GM12891 (cell line): ENCODE measurements at regions not wholly inside any gene's neighbourhood (a gene's known extent, or its start where the extent isn't known, plus 50 kb on each side); places are given as distances from the start of the nearest gene placed in this dataset.

Experiments used
- DNase-seq: peaks from one replicate; pipeline ENCODE4 v3.0.0; 2011; ENCODE audit warnings: low spot score; ENCODE audit not compliant: insufficient read length
- FAIRE-seq: peaks from 2 replicates; lab custom pipeline; 2011; peaks lifted over from hg19 to GRCh38; lab: Jason Lieb, UNC
- PAX5 ChIP-seq: IDR thresholded peaks from 2 replicates; pipeline ENCODE4 v1.6.1; 2011; ENCODE audit warnings: low read length, moderate library complexity, mild to moderate bottlenecking; ENCODE audit not compliant: insufficient read depth, severe bottlenecking
- POLR2A ChIP-seq: IDR thresholded peaks from 2 replicates; pipeline ENCODE4 v1.6.1; 2011; ENCODE audit warnings: low read depth, low read length, control low read depth
- POLR2AphosphoS5 ChIP-seq: IDR thresholded peaks from 2 replicates; pipeline ENCODE4 v1.6.1; 2011; ENCODE audit warnings: low read depth, low read length, control low read depth
- POU2F2 ChIP-seq: IDR thresholded peaks from 2 replicates; pipeline ENCODE4 v1.6.1; 2011; ENCODE audit warnings: low read depth, mild to moderate bottlenecking, control low read depth, low read length, moderate library complexity
- SPI1 ChIP-seq: IDR thresholded peaks from 2 replicates; pipeline ENCODE4 v1.6.1; 2011; ENCODE audit warnings: low read depth, low read length, control low read depth
- TAF1 ChIP-seq: IDR thresholded peaks from 2 replicates; pipeline ENCODE4 v1.6.1; 2011; ENCODE audit warnings: low read depth, low read length, control low read depth

DNA sequence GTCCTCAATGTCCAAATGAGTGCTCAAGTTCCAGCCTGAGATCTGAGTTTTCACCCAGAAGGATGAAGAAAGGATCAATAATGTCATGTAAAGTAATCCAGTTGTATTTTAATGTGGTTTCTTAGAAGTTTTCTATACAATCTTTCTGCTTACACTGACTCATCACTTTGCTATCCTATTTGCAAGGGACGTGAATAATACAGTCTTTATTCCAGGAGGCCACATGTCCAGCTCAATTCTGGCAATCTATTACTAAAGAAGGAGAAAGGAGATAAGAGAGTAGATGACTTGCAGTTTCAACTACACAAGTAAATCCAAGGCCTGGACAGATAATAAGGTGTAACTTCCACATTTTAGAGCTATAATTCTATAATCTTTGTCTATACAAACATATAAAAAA lies 601.1 kb upstream of the SETBP1 start:
- TF ChIP-seq POLR2A (no peak), SPI1 (no peak), POLR2AphosphoS5 (no peak), PAX5 (no peak), TAF1 (no peak), POU2F2 (no peak)
- FAIRE-seq, result no peak
- no peak for DNase-seq

DNA sequence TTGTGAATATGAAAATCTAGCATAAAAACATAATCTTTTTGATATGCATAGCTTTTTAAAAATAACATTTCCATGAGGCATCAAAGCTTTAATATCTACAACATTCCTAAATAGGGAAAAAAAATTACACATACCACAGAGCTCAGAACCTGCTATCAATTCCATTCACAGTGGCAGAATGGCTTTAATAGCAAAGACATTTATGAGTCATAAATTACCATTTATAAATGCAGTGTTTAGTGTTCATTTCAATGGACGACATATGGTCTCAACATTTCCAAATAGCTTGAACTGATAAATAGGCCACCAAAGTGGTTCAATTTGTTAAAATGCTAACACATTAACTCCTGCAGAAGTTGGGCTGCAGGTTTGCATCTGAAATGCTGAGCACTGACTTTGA lies 600.6 kb upstream of the SETBP1 start:
- DNase-seq, result no peak
- FAIRE-seq, result no peak
- TF ChIP-seq PAX5 (no peak), POU2F2 (no peak), POLR2A (no peak), TAF1 (no peak), SPI1 (no peak), POLR2AphosphoS5 (no peak)

DNA sequence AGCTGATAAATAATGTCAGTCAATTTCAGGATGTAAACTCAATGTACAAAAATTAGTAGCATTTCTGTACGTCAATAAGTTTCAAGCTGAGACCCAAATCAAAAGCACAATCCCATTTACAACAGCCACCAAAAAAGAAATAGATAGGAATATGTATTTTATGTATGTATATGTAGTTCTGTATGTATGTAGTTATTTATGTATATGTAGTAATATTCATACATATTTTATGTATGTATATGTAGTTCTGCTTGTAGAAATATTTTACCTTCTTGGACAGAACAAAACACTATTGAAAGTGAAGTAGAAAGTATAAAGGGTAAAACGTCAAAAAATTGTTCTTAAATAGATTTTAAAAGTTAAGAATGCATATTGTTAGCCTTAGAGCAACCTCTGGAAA lies 591.0 kb upstream of the SETBP1 start:
- TF ChIP-seq POLR2A (no peak), SPI1 (no peak)
- no peak for DNase-seq
- FAIRE-seq, result no peak

DNA sequence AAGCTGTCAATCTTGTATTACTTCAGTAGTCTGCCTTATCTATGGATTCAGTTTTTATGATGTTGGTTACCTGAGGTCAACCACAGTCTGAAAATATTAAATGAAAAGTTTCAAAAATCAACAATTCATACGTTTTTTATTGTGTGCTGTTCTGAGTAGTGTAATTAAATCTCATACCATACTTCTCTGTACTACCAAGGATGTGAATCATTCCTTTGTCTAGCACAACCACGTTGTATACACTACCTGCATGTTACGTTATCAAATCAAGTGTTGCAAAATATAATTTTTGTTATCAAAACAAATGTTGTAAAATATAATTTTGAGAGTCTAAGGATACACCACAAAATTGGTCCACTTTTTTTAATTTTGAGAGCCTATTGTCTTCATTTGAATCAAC lies 590.2 kb upstream of the SETBP1 start:
- FAIRE-seq (no peak), DNase-seq (no peak)
- TF ChIP-seq POU2F2 (no peak), POLR2AphosphoS5 (no peak), PAX5 (no peak), SPI1 (no peak), POLR2A (no peak)

DNA sequence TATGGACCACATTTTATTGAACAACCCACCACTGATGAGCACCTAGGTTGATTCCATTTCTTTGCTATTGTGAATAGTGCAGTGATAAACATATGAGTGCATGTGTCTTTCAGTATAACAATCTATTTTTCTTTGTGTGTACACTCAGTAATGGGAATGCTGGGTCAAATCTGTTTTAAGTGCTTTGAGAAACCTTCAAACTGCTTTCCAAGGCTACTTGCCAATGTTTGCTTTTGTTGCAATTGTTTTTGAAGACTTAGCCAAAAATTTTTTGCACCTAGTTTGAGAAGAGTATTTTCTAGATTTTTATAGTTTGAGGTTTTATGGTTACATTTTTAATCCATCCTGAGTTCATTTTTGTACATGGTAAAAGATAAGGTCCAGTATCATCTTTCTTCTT lies 587.4 kb upstream of the SETBP1 start:
- FAIRE-seq, result no peak
- no peak for DNase-seq
- TF ChIP-seq POLR2A, result no peak
- no peak for TF ChIP-seq POU2F2
- TF ChIP-seq SPI1, result no peak
- no peak for TF ChIP-seq TAF1
- no peak for TF ChIP-seq POLR2AphosphoS5
- TF ChIP-seq PAX5, result no peak

DNA sequence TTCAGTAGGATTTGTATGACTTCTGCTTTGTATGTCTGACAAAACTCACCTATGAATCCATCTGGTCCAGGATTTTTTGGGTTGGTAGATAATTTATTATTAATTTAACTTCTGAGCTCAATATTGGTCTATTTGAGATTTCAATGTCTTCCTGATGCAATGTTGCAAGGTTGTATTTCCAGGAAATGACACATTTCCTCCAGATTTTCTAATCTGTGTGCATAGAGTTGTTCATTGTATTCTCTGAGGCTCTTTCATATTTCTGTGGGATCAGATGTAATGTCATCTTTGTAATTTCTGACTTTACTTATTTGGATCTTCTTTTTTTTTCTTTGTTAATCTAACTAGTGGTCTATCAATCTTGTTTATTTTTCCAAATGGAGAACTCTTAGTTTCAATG lies 584.7 kb upstream of the SETBP1 start:
- TF ChIP-seq POU2F2, result no peak
- no peak for TF ChIP-seq POLR2AphosphoS5
- TF ChIP-seq TAF1, result no peak
- DNase-seq, result no peak
- no peak for FAIRE-seq

DNA sequence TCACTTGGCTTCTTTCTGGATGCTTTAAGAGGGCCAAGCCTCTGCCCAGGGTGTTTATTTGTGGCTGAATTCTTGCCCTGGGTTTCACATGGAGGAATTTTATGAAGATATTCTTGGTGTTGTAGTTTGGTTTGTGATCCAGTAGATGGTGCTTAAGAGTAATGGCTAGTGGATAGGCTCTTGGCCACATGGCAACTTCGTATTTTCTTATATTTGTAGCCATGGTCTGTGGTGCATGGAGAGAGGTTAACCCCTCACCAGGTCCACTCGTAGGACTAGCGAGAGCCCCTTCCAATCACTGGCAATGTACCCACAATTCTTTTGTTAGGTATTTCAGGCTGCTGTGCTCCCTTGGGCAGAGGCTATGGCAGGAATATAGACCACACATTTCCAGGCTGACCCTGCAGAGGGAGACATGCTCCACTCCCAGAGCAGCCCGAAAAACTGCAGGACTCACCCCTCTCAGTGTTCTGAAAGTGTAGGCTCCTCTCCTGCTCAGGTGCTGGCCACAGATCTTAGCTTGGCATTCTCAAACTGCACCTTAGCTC lies 582.1 kb upstream of the SETBP1 start:
- no peak for TF ChIP-seq POU2F2
- TF ChIP-seq TAF1, result no peak
- TF ChIP-seq PAX5, result no peak
- no peak for TF ChIP-seq POLR2AphosphoS5
- no peak for TF ChIP-seq POLR2A
- no peak for TF ChIP-seq SPI1
- FAIRE-seq (no peak), DNase-seq (no peak)

DNA sequence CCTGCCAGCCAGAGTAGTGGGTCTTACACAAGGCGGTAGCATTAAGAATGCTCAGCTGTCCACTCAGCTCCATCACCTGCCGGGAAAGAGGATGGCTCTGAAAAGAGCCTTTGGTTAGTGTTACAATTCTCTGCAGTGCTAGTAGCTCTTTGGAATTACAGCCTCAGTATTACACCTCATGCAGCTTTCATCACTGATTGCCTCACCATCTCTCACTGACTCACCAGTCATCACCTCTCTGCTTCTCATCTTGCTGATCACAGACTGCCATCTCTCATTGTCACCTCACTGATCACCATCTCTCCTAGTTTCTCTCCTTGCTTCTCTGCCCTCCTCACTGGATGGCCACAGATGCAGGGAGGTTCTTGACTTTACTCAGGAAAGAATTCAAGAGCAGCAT lies 573.5 kb upstream of the SETBP1 start:
- DNase-seq (no peak), FAIRE-seq (no peak)
- TF ChIP-seq POLR2AphosphoS5 (no peak), PAX5 (no peak), TAF1 (no peak), POLR2A (no peak), POU2F2 (no peak), SPI1 (no peak)

DNA sequence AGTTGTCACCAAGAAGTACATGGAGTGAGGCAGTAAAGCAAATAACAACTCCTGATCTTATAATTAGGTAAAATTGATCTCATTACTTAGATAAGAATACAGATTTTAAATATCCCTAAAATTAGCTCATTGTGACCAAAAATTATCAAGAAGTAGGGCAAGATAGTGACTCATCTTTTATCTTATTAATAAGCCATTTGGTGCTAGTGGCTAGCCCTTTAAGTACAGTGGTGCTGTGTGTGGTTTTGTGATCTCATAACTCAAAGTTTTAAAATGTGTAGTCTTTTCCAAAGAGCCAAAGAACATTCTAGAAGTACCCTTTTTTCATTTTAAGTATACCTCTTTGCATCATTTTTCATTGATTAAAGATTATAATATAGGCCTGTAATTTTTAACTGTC lies 569.4 kb upstream of the SETBP1 start:
- FAIRE-seq (no peak), DNase-seq (no peak)
- TF ChIP-seq POLR2AphosphoS5 (no peak), TAF1 (no peak), PAX5 (no peak), POLR2A (no peak), SPI1 (no peak), POU2F2 (no peak)

DNA sequence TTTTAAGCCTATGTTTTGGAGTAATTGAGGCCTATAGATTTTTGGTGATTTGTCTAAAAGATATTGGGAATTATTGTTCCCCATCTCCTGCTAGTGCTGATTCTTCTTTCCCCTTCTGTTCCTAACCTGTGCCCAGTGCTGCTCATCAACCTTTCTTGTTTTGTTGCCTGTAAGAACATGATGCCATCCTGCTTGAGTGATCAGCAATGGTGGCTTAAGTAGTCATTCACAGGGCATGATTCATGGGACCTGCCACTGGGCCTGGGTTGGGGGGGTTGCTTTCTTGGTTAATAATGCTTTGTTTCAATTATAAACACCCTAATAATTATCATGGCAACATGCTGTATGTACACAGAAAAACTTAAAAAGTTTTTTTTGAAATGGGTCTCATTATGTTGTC lies 562.9 kb upstream of the SETBP1 start:
- TF ChIP-seq POLR2A, result no peak
- TF ChIP-seq PAX5, result no peak
- no peak for TF ChIP-seq POU2F2
- TF ChIP-seq TAF1, result no peak
- no peak for TF ChIP-seq SPI1
- FAIRE-seq, result no peak
- DNase-seq, result no peak

DNA sequence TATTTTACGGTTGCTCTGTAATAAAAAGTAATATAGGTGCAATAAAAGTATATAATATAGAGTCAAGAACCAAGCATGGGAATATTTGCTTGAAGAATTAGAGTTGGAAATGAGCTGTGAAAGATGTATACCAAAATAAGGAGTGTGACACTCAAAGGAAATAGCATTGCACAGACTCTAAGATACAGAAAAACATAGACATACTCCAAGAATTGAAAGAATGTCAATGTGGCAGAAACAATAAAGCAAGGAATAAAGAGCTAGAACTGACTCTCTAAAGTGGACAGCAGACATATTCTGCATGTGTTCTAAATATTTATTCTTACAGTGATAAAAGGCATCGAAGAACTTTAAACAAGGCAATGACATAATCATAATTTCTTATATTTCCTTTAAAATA lies 561.1 kb upstream of the SETBP1 start:
- no peak for TF ChIP-seq POLR2A
- no peak for DNase-seq
- FAIRE-seq, result no peak
